Limb (tissue), 2 donors: ENCODE measurements at regions not wholly inside any gene's neighbourhood (a gene's known extent, or its start where the extent isn't known, plus 50 kb on each side); places are given as distances from the start of the nearest gene placed in this dataset.
"Not testable (repeated sequence)": the region's sequence is repeated elsewhere in the genome, so short reads cannot be mapped to it uniquely, and the experiment has no call there.

ENCODE experiments used
- DNase-seq, 2 donors: peaks; one replicate each; pipeline ENCODE4 v3.0.0-alpha.2; 2016; ENCODE audit errors: extremely low spot score in 2 of 2

DNA sequence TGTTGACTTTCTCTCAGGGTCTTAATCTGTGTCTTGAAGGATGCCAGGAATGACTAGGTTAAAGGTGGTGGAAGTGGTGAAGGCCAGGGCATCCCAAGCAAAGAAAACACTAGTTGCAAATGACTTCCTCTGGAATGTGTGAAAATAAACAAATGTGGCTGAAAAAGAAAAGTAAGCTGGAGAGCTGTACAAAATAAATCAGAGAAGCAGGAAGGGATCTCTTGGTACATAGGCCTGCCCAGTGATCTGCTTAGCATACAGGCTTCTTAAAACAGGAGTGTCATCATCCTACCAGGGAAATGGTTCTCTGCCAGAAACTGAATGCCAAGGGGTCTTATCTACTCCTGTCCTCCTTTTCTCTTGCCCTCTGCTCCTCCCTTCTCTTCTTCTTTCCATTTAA, 1616.0 kb downstream of the KHDRBS2 start:
- no peak for DNase-seq

DNA sequence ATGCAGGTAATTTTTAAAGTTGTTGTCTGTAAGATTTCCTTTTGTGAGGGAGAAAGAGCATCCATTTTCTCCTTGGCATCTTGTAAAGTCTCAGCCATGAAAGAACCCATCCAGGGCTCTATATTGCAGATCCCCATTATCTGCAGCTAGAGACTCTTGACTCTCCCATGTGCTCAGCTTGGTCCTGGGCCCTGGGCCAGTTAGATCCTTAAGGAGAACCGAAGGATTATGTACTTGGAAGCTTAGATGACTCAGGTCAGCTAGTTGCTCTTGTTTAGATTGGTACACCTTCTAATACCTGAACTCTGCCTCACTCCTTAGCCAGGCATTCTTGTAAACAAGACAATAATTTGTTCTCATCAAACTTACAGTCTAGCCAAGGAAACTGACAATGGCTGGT, 1617.6 kb downstream of the KHDRBS2 start:
- no peak for DNase-seq

DNA sequence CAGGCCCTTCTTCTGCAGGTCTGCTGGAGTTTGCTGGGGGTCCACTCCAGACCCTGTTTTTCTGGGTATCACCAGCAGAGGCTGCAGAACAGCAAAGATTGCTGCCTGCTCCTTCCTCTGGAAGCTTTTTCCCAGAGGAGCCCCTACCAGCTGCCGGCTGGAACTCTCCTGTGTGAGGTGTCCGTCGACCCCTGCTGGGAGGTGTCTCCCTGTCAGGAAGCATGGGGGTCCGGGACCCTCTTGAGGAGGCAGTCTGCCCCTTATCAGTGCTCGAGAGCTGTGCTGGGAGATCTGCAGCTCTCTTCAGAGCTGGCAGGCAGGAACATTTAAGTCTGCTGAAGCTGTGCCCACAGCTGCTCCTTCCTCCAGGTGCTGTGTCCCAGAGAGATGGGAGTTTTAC, 1622.8 kb downstream of the KHDRBS2 start:
- DNase-seq = not testable (repeated sequence)

- DNase-seq = no peak
Measured at GRCh38 chr6:60643870-60644269, 1642.2 kb downstream of the KHDRBS2 start.

DNA sequence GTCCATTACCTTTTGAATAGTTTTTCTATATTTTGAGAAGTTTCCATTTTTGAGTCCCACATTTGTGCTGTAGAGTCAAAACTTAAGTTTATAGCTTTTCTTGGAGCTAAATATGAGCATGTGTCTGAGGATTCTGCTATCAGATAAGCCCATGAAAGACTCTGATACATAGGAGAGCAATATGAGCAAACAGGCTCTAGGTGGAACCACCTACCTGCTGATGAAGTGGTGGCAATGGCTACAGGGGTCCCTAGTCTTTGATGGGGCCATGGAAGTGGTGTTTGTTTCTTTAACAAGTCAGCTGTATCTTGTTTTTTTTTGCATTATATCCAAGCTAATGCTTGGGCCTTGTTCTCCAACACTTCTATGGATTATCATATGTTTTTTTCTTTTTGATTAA, 1646.8 kb downstream of the KHDRBS2 start:
- DNase-seq = not testable (repeated sequence)
